RWPE2 (cell line): ENCODE measurements at regions not wholly inside any gene's neighbourhood (a gene's known extent, or its start where the extent isn't known, plus 50 kb on each side); places are given as distances from the start of the nearest gene placed in this dataset.

Experiments
- ATAC-seq: fragments of 200-7000 bp; cut with Tn5 transposase; 3 replicates; pipeline ENCODE4 v1.9.1; 2021; ENCODE audit warnings: low read depth
- DNase-seq: peaks from one replicate; pipeline ENCODE4 v3.0.0-alpha.2; 2020; ENCODE audit warnings: low spot score
- H3K27ac ChIP-seq: fragments of 450-650 bp; 2 replicates; pipeline ENCODE4 v1.5.1; 2017; ENCODE audit warnings: mild to moderate bottlenecking; ENCODE audit not compliant: poor library complexity, severe bottlenecking
- H3K27me3 ChIP-seq: fragments of 250-450 bp; sonication (Bioruptor Pico); 2 replicates; pipeline ENCODE4 v1.5.1; 2021; ENCODE audit warnings: mild to moderate bottlenecking, moderate library complexity; ENCODE audit not compliant: insufficient read depth, poor library complexity, severe bottlenecking
- H3K36me3 ChIP-seq: fragments of 250-450 bp; sonication (Bioruptor Pico); 2 replicates; pipeline ENCODE4 v1.5.1; 2020; ENCODE audit warnings: low read depth, mild to moderate bottlenecking, moderate library complexity
- H3K4me1 ChIP-seq: fragments of 250-450 bp; sonication (Bioruptor Pico); 2 replicates; pipeline ENCODE4 v1.5.1; 2021; ENCODE audit warnings: mild to moderate bottlenecking, moderate library complexity; ENCODE audit not compliant: insufficient read depth, poor library complexity, severe bottlenecking
- H3K4me3 ChIP-seq: fragments of 250-450 bp; sonication (Bioruptor Pico); 2 replicates; pipeline ENCODE4 v1.5.1; 2021; ENCODE audit warnings: mild to moderate bottlenecking, moderate library complexity; ENCODE audit not compliant: severe bottlenecking
- H3K9me3 ChIP-seq: fragments of 250-450 bp; sonication (Bioruptor Pico); 2 replicates; pipeline ENCODE4 v1.5.1; 2021; ENCODE audit warnings: mild to moderate bottlenecking, moderate library complexity; ENCODE audit not compliant: severe bottlenecking
- CTCF ChIP-seq: fragments of 450-650 bp; IDR thresholded peaks from one replicate; pipeline ENCODE4 v1.5.1; 2017; ENCODE audit warnings: mild to moderate bottlenecking, moderate library complexity; ENCODE audit not compliant: poor library complexity, severe bottlenecking

- no peak for TF ChIP-seq CTCF
- no peaks in the 10 kb centered on the region for H3K27me3 ChIP-seq
- no peaks in the 10 kb centered on the region for H3K9me3 ChIP-seq
- no peaks in the 10 kb centered on the region for H3K4me1 ChIP-seq
- no peak overlapping the region for H3K4me3 ChIP-seq
- H3K27ac ChIP-seq: no peak overlapping the region
- H3K36me3 ChIP-seq: no peaks in the 10 kb centered on the region
- DNase-seq (no peak), ATAC-seq (no peak)
These were observed 53.5 kb downstream of the ZNF608 start for GRCh38 chr5:124692950-124693349.

- no peak for DNase-seq
- Histone ChIP-seq H3K4me1 (no peaks in the 10 kb centered on the region), H3K4me3 (no peak overlapping the region), H3K27me3 (no peaks in the 10 kb centered on the region), H3K9me3 (no peaks in the 10 kb centered on the region), H3K27ac (no peak overlapping the region), H3K36me3 (no peaks in the 10 kb centered on the region)
- TF ChIP-seq CTCF: no peak
- no peak for ATAC-seq
These were observed 54.1 kb downstream of the ZNF608 start for GRCh38 chr5:124692324-124692723.

- ATAC-seq (no peak), DNase-seq (no peak)
- H3K4me1 ChIP-seq: no peaks in the 10 kb centered on the region
- H3K27ac ChIP-seq: no peak overlapping the region
- no peaks in the 10 kb centered on the region for H3K9me3 ChIP-seq
- no peaks in the 10 kb centered on the region for H3K27me3 ChIP-seq
- no peak overlapping the region for H3K4me3 ChIP-seq
- TF ChIP-seq CTCF: no peak
- H3K36me3 ChIP-seq: no peaks in the 10 kb centered on the region
These were observed 56.8 kb downstream of the ZNF608 start for GRCh38 chr5:124689653-124690052.

GRCh38 chr5:124686239-124687004 lies 60.0 kb downstream of the ZNF608 start:
- no peak overlapping the region for H3K4me3 ChIP-seq
- no peak for TF ChIP-seq CTCF
- no peaks in the 10 kb centered on the region for H3K36me3 ChIP-seq
- H3K4me1 ChIP-seq: no peaks in the 10 kb centered on the region
- DNase-seq (no peak), ATAC-seq (no peak)
- no peaks in the 10 kb centered on the region for H3K27me3 ChIP-seq
- no peaks in the 10 kb centered on the region for H3K9me3 ChIP-seq
- H3K27ac ChIP-seq: no peak overlapping the region

DNA sequence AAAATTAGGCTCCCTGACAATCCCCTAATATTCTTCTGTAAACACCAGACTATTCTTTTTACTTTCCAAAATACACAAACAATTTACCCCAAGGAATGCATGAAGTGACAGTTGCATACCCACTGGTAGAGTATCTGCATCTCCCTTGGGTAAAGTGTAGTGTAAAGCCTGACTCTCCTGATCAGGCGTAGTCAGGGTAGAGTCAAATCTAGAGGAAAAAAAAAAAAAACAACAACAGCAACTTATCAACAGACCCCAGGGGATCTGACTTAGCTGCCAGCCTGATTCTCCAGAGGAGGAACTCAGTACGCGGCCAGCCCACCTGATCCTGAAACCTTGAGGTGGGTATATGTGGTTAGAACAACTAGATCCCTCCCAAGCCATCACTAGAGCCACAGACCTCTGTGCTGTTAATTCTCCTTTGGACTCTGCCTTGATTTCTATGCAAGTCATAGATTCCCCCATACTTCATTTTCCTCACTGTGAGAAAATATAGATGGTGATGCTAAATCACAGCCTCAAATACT lies 61.0 kb downstream of the ZNF608 start:
- ATAC-seq: no peak
- H3K36me3 ChIP-seq: no peaks in the 10 kb centered on the region

More for the DNA sequence above, 61.0 kb downstream of the ZNF608 start:
- Histone ChIP-seq H3K4me3 (no peak overlapping the region), H3K27ac (no peak overlapping the region), H3K27me3 (no peaks in the 10 kb centered on the region), H3K4me1 (no peaks in the 10 kb centered on the region), H3K9me3 (no peaks in the 10 kb centered on the region)
- no peak for DNase-seq
- TF ChIP-seq CTCF: no peak
